HG02885 (cell line): ENCODE measurements at regions not wholly inside any gene's neighbourhood (a gene's known extent, or its start where the extent isn't known, plus 50 kb on each side); places are given as distances from the start of the nearest gene placed in this dataset.

ENCODE experiments used
- ATAC-seq: cut with Tn5 transposase; IDR thresholded peaks from one replicate; pipeline ENCODE4 v1.9.1; 2021; ENCODE audit warnings: mild to moderate bottlenecking; ENCODE audit not compliant: unreplicated experiment, poor library complexity

GRCh38 chr9:95822583-95823431, 52.7 kb upstream of the ERCC6L2 start:
- ATAC-seq: peak; percentile 91

GRCh38 chr9:95822015-95822414, 53.5 kb upstream of the ERCC6L2 start:
- ATAC-seq: no peak

- ATAC-seq: no peak
Observed at GRCh38 chr9:95820074-95820473, 55.4 kb upstream of the ERCC6L2 start.

GRCh38 chr9:95819636-95820035, 55.9 kb upstream of the ERCC6L2 start:
- ATAC-seq: no peak

GRCh38 chr9:95817205-95817604, 58.3 kb upstream of the ERCC6L2 start:
- ATAC-seq: no peak

- no peak for ATAC-seq
Observed at GRCh38 chr9:95816716-95817115, 58.8 kb upstream of the ERCC6L2 start.

GRCh38 chr9:95815961-95816360, 59.5 kb upstream of the ERCC6L2 start:
- no peak for ATAC-seq

- no peak for ATAC-seq
Observed at GRCh38 chr9:95815133-95815532, 60.4 kb upstream of the ERCC6L2 start.

- no peak for ATAC-seq
Observed at GRCh38 chr9:95813923-95814322, 61.6 kb upstream of the ERCC6L2 start.

- ATAC-seq: no peak
Observed at GRCh38 chr9:95810814-95811213, 64.7 kb upstream of the ERCC6L2 start.

GRCh38 chr9:95810133-95810532, 65.4 kb upstream of the ERCC6L2 start:
- no peak for ATAC-seq

GRCh38 chr9:95809686-95810085, 65.8 kb upstream of the ERCC6L2 start:
- ATAC-seq: no peak

- ATAC-seq: peak; percentile 26
Observed at GRCh38 chr9:95808011-95808410, 67.5 kb upstream of the ERCC6L2 start.

GRCh38 chr9:95807326-95807947, 68.1 kb upstream of the ERCC6L2 start:
- ATAC-seq: peak; percentile 45

GRCh38 chr9:95803197-95803596, 72.3 kb upstream of the ERCC6L2 start:
- ATAC-seq: no peak

- no peak for ATAC-seq
Observed at GRCh38 chr9:95801797-95802196, 73.7 kb upstream of the ERCC6L2 start.

GRCh38 chr9:95796029-95796428, 79.5 kb upstream of the ERCC6L2 start:
- ATAC-seq: no peak

- ATAC-seq: no peak
Observed at GRCh38 chr9:95793924-95794828, 81.3 kb upstream of the ERCC6L2 start.

GRCh38 chr9:95791695-95792094, 83.8 kb upstream of the ERCC6L2 start:
- no peak for ATAC-seq

- no peak for ATAC-seq
Observed at GRCh38 chr9:95791286-95791685, 84.2 kb upstream of the ERCC6L2 start.

GRCh38 chr9:95788521-95788991, 86.9 kb upstream of the ERCC6L2 start:
- no peak for ATAC-seq
